Common myeloid progenitor, CD34-positive (primary cell): ENCODE measurements at regions not wholly inside any gene's neighbourhood (a gene's known extent, or its start where the extent isn't known, plus 50 kb on each side); places are given as distances from the start of the nearest gene placed in this dataset.
"Not testable (repeated sequence)": the region's sequence is repeated elsewhere in the genome, so short reads cannot be mapped to it uniquely, and the experiment has no call there.

Source experiments
- CTCF ChIA-PET: fragments of 350-600 bp; sonication (Branson Sonifier 250); formaldehyde crosslinking; loops from one replicate; lab custom pipeline; 2021; ENCODE audit warnings: antibody characterized with exemption; lab: Charles Lee
- POLR2A ChIA-PET: fragments of 350-600 bp; sonication (Branson Sonifier 250); formaldehyde crosslinking; loops from one replicate; lab custom pipeline; 2021; ENCODE audit warnings: antibody characterized with exemption; lab: Charles Lee
- DNase-seq, 3 donors: peaks; one replicate each; pipeline versions ENCODE4 v3.0.0 to v3.0.0-alpha.2; 2013
- H3K27ac ChIP-seq, 2 experiments: 1 replicate in 1 of 2; 2 replicates in 1 of 2; pipeline ENCODE4 v1.7.0; 2013; ENCODE audit warnings: inconsistent platforms in 2 of 2, low read length in 2 of 2, mild to moderate bottlenecking in 2 of 2, low read depth in 1 of 2, moderate library complexity in 1 of 2; ENCODE audit not compliant: severe bottlenecking in 2 of 2, insufficient read depth in 1 of 2, poor library complexity in 1 of 2
- H3K27me3 ChIP-seq, 5 experiments: replicated peaks in 2 of 5; 1 replicate in 3 of 5; 2 replicates in 2 of 5; pipeline versions ENCODE4 v1.6.1 to v1.7.0; 2013; ENCODE audit warnings: low read length in 4 of 5, mild to moderate bottlenecking in 2 of 5, moderate library complexity in 2 of 5, inconsistent platforms in 1 of 5; ENCODE audit not compliant: insufficient read depth in 5 of 5, control insufficient read depth in 4 of 5
- H3K36me3 ChIP-seq, 4 experiments: 1 replicate in 2 of 4; 2 replicates in 2 of 4; pipeline versions ENCODE4 v1.6.1 to v1.7.0; 2013; ENCODE audit warnings: low read length in 3 of 4, control low read depth in 1 of 4, mild to moderate bottlenecking in 1 of 4; ENCODE audit not compliant: control insufficient read depth in 4 of 4, insufficient read depth in 4 of 4
- H3K4me1 ChIP-seq, 4 experiments: 1 replicate in 3 of 4; 2 replicates in 1 of 4; pipeline versions ENCODE4 v1.6.1 to v1.7.1; 2013; ENCODE audit warnings: low read length in 3 of 4, mild to moderate bottlenecking in 3 of 4, control low read depth in 1 of 4, inconsistent platforms in 1 of 4, moderate library complexity in 1 of 4; ENCODE audit not compliant: control insufficient read depth in 4 of 4, insufficient read depth in 4 of 4; ENCODE audit errors: control extremely low read depth in 1 of 4
- H3K4me3 ChIP-seq, 7 experiments: 1 replicate in 4 of 7; 2 replicates in 3 of 7; pipeline versions ENCODE4 v1.5.1 to v1.7.0; 2013; ENCODE audit warnings: mild to moderate bottlenecking in 7 of 7, low read length in 6 of 7, moderate library complexity in 6 of 7, inconsistent platforms in 2 of 7, low read depth in 2 of 7, control low read depth in 1 of 7; ENCODE audit not compliant: insufficient read depth in 4 of 7, control insufficient read depth in 1 of 7; ENCODE audit errors: extremely low read depth in 1 of 7
- H3K9me3 ChIP-seq, 5 experiments: 1 replicate in 4 of 5; 2 replicates in 1 of 5; pipeline versions ENCODE4 v1.6.1 to v1.7.1; 2013; ENCODE audit warnings: low read length in 4 of 5, mild to moderate bottlenecking in 2 of 5, inconsistent platforms in 1 of 5, low read depth in 1 of 5, moderate library complexity in 1 of 5; ENCODE audit not compliant: control insufficient read depth in 4 of 5, insufficient read depth in 2 of 5; ENCODE audit errors: control extremely low read depth in 1 of 5
- WGBS: methylation state at CpG from one replicate; pipeline ENCODE4 v1.1.5; 2013; ENCODE audit not compliant: insufficient coverage; 5-methylcytosine and 5-hydroxymethylcytosine counted together

DNA sequence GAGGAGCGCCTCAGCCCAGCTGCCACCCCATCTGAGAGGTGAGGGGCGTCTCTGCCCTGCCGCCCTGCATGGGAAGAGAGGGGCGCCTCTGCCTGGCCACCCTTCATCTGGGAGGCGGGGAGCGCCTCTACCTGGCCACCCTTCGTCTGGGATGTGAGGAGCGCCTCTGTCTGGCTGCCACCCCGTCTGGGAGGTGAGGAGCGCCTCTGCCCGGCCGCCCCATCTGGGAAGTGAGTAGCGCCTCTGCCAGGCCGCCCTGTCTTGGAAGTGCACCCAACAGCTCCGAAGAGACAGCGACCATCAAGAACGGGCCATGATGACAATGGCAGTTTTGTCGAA is 114.4 kb upstream of the CES5A start:
- no peaks in the 10 kb centered on the region for H3K27me3 ChIP-seq
- H3K27ac ChIP-seq: no peak overlapping the region
- ChIA-PET CTCF (no interaction called here), POLR2A (no interaction called here)
- peaks cover 0 to 3% (median 0%) of the 10 kb centered on the region in 5 experiments for H3K9me3 ChIP-seq
- no peaks in the 10 kb centered on the region for H3K36me3 ChIP-seq
- WGBS: 100% methylated on average over 9 of the region's 18 CpGs
- no peaks in the 10 kb centered on the region for H3K4me1 ChIP-seq
- DNase-seq: no peak
- no peak overlapping the region for H3K4me3 ChIP-seq

DNA sequence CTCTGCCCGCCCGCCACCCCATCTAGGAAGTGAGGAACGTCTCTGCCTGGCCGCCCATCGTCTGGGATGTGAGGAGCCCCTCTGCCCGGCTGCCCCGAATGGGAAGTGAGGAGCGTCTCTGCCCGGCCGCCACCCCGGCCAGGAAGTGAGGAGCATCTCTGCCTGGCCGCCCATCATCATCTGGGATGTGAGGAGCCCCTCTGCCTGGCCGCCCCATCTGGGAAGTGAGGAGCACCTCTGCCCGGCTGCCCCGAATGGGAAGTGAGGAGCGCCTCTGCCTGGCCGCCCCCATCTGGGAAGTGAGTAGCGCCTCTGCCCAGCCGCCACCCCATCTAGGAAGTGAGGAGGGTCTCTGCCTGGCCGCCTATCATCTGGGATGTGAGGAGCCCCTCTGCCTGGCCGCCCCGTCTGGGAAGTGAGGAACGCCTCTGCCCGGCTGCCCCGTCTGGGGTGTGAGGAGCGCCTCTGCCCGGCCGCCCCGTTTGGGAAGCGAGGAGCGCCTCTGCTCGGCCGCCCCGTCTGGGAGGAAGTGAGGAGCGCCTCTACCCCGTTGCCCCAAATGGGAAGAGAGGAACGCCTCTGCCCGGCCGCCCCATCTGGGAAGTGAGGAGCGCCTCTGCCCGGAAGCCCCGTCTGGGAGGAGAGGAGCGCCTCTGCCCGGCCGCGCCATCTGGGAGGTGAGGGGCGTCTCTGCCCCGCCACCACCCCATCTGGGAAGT is 113.8 kb upstream of the CES5A start:
- POLR2A ChIA-PET: not testable (repeated sequence)

DNA sequence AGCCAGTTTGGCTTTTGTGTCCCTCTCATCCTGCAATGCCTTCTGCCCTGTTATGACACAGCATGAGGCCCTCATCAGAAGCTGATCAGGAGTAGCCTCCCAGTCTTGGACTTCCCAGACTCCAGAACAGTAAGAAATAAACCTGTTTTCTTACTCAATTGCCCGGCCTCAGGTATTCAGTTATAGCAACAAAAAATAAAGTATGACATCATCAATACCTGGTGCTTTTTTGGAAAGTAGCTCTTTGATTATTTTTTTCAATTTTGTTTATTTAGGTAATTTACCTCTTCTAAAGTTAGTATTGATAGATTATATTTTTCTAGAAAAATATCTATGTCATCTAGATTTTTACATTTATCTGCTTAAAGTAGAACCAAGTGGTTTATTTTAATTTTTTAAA is 112.8 kb upstream of the CES5A start:
- no peak overlapping the region for H3K4me3 ChIP-seq
- CTCF ChIA-PET: no interaction called here
- H3K27me3 ChIP-seq: no peaks in the 10 kb centered on the region
- peaks cover 0 to 3% (median 0%) of the 10 kb centered on the region in 5 experiments for H3K9me3 ChIP-seq
- no peaks in the 10 kb centered on the region for H3K4me1 ChIP-seq
- WGBS: no CpG with 5 or more reads among the region's 1 CpG
- H3K36me3 ChIP-seq: no peaks in the 10 kb centered on the region
- POLR2A ChIA-PET: no interaction called here
- H3K27ac ChIP-seq: no peak overlapping the region
- DNase-seq: no peak

More for the DNA sequence above, 113.8 kb upstream of the CES5A start:
- H3K27me3 ChIP-seq, H3K27ac ChIP-seq, H3K4me1 ChIP-seq, H3K36me3 ChIP-seq, DNase-seq, H3K4me3 ChIP-seq, CTCF ChIA-PET, H3K9me3 ChIP-seq: not testable (repeated sequence)
- WGBS: 95% methylated on average over 40 of the region's 48 CpGs

DNA sequence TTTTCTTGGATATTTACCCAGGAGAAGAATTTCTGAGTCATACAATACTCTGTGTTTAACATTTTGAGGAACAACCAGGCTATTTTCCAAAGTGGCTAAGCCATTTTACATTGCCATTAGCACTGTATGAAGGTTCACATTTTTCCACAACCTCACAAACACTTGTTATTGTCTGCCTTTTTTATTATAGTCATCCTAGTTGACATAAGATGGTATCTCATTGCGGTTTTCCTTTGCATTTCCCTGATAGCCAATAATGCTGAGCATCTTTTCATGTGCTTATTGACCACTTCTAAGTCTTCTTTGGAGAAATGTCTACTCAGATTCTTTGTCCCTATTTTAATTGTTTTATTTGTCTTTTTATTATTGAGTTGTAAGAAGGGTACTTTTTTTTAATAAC is 107.4 kb upstream of the CES5A start:
- H3K27me3 ChIP-seq: no peaks in the 10 kb centered on the region
- H3K9me3 ChIP-seq: no peaks in the 10 kb centered on the region
- WGBS: 80% methylated on average over 1 of the region's 1 CpG
- ChIA-PET CTCF (no interaction called here), POLR2A (no interaction called here)
- H3K27ac ChIP-seq: no peak overlapping the region
- no peaks in the 10 kb centered on the region for H3K4me1 ChIP-seq
- no peaks in the 10 kb centered on the region for H3K36me3 ChIP-seq
- H3K4me3 ChIP-seq: no peak overlapping the region
- DNase-seq: no peak

DNA sequence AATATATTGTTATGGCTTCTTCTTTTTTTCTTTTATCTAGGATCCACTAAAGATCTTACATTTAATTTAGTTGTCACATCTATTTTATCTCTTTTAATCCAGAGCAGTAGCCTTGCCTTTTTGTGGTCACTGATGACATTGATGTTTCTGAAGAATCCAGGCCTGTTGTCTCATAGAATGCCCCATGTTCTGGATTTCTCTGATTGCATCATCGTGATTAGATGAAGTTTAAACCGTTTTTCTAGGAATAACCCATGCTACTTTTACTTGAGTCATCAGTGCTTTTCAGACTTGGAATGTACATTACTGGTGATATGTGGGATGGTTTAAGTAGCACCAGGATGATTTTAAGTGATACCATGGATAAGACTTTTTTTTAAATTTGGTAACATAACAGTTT is 106.4 kb upstream of the CES5A start:
- POLR2A ChIA-PET: no interaction called here
- no peak overlapping the region for H3K27ac ChIP-seq
- no peak overlapping the region for H3K4me3 ChIP-seq
- H3K9me3 ChIP-seq: no peaks in the 10 kb centered on the region
- H3K36me3 ChIP-seq: no peaks in the 10 kb centered on the region
- H3K27me3 ChIP-seq: no peaks in the 10 kb centered on the region
- H3K4me1 ChIP-seq: no peaks in the 10 kb centered on the region
- WGBS: no CpG with 5 or more reads among the region's 2 CpGs
- no peak for DNase-seq
- CTCF ChIA-PET: no interaction called here

DNA sequence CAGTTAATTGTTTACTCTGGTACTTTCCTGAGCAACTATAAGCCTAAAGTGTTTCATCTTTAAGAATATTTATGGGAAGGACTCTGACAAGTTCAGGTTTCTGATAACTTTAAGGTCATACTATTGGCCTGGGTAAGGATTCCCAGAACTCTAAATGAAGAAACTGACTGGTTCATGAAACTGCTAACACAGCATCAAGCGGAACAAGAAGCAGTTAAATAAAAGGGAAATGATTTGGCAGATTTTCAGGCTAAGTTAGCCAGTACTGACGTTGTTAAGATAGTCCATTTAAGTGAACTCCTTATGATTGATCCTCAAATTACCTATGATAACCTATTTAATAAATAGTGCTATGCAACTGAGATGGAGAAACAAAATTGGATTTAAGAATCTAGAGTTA is 101.6 kb upstream of the CES5A start:
- WGBS: no CpG with 5 or more reads among the region's 2 CpGs
- peak in 2 of 3 donors; percentile 6 to 14 for DNase-seq
- H3K9me3 ChIP-seq: no peaks in the 10 kb centered on the region
- H3K4me3 ChIP-seq: no peak overlapping the region
- ChIA-PET CTCF (no interaction called here), POLR2A (no interaction called here)
- H3K27ac ChIP-seq: no peak overlapping the region
- no peaks in the 10 kb centered on the region for H3K36me3 ChIP-seq
- peaks cover 0 to 2% (median 0%) of the 10 kb centered on the region in 5 experiments for H3K27me3 ChIP-seq
- H3K4me1 ChIP-seq: no peaks in the 10 kb centered on the region

DNA sequence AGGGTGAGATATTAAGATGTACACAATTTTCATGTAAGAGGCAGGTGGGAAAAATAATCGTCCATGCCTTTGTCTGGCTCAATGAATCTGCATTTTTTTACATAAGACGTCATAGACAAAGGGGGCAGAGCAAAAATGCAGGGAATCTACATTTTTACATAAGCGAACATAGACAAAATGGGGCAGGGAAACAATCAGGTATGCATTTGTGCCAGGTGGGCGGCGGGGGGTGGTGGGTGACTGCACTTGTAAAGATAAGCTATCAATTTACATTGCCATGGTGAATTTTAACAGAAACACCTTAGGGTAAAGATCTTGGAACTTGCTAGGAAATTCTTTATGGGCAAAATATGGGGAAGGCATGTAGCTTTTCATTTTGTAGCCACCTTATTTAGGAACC is 96.3 kb upstream of the CES5A start:
- H3K36me3 ChIP-seq: no peaks in the 10 kb centered on the region
- ChIA-PET POLR2A (no interaction called here), CTCF (no interaction called here)
- H3K4me1 ChIP-seq: no peaks in the 10 kb centered on the region
- H3K4me3 ChIP-seq: no peak overlapping the region
- H3K27me3 ChIP-seq: peaks cover 0 to 4% (median 0%) of the 10 kb centered on the region in 5 experiments
- DNase-seq: no peak
- no peak overlapping the region for H3K27ac ChIP-seq
- WGBS: 60% methylated on average over 1 of the region's 5 CpGs
- no peaks in the 10 kb centered on the region for H3K9me3 ChIP-seq
